Fibroblast of lung (primary cell): ENCODE measurements at regions not wholly inside any gene's neighbourhood (a gene's known extent, or its start where the extent isn't known, plus 50 kb on each side); places are given as distances from the start of the nearest gene placed in this dataset.

Source experiments
- CTCF ChIP-seq, 2 donors: IDR thresholded peaks in 1 of 2; conservative IDR thresholded peaks in 1 of 2; 1 replicate in 1 of 2; 2 replicates in 1 of 2; pipeline ENCODE4 v1.5.1; 2011 to 2012; ENCODE audit warnings: low read length in 2 of 2, control low read depth in 1 of 2, inconsistent platforms in 1 of 2, low read depth in 1 of 2, mild to moderate bottlenecking in 1 of 2
- EZH2 ChIP-seq: IDR thresholded peaks from 2 replicates; pipeline ENCODE4 v1.5.1; 2012; ENCODE audit warnings: low read length, control low read depth, mild to moderate bottlenecking; ENCODE audit errors: missing control alignments

DNA sequence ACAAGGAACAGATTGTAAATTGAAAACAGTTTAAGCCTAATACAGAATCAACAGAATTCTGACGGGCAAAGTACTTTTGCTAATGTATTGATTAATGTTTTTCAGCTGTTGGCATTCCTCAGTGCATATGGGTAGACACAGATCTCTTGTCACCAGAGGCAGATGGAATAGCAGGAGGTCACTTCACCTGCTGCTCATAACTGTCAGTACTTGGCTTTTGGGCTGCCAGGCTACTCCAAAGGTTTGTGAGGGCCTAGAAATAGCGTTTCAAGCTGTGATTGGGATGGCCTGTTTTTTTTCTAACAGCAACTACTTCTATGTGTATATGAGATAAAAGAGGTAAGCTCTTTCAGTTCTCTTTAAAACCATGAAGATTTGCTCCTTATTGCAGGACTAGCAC, 307.5 kb upstream of the ANXA10 start:
- TF ChIP-seq CTCF (conservative IDR thresholded peaks at IDR 0.05 in 1 of 2, IDR thresholded peaks at IDR 0.05 in 1 of 2; ENCODE audit: low read depth in 1 of 2, low read length in 2 of 2) = no peak
- no peak for TF ChIP-seq EZH2
